Osteoblast (primary cell): ENCODE measurements at regions not wholly inside any gene's neighbourhood (a gene's known extent, or its start where the extent isn't known, plus 50 kb on each side); places are given as distances from the start of the nearest gene placed in this dataset.

Source experiments
- DNase-seq: peaks from one replicate; pipeline ENCODE4 v3.0.0; 2011; ENCODE audit warnings: low spot score, mixed read lengths; ENCODE audit not compliant: insufficient read length; ENCODE audit errors: missing footprints
- H2AFZ ChIP-seq: 2 replicates; pipeline ENCODE4 v1.6.0; 2011; ENCODE audit warnings: mild to moderate bottlenecking, low read length
- H3K27ac ChIP-seq: 2 replicates; pipeline ENCODE4 v1.5.1; 2011; ENCODE audit warnings: mild to moderate bottlenecking, low read depth, low read length, moderate library complexity
- H3K27me3 ChIP-seq: 2 replicates; pipeline ENCODE4 v1.6.0; 2012; ENCODE audit warnings: mild to moderate bottlenecking, control low read depth, inconsistent platforms, low read length, moderate library complexity; ENCODE audit not compliant: insufficient read depth
- H3K36me3 ChIP-seq: 2 replicates; pipeline ENCODE4 v1.5.1; 2011; ENCODE audit warnings: mild to moderate bottlenecking, low read length, control low read depth, moderate library complexity; ENCODE audit not compliant: insufficient read depth
- H3K4me1 ChIP-seq: 2 replicates; pipeline ENCODE4 v1.5.1; 2011; ENCODE audit warnings: mild to moderate bottlenecking, low read length, control low read depth, moderate library complexity; ENCODE audit not compliant: insufficient read depth
- H3K4me2 ChIP-seq: 2 replicates; pipeline ENCODE4 v1.6.0; 2011; ENCODE audit warnings: mild to moderate bottlenecking, low read length; ENCODE audit not compliant: insufficient read depth
- H3K4me3 ChIP-seq: fragments of 200-600 bp; sonication (generic); 3 replicates; pipeline ENCODE4 v1.5.1; 2012; ENCODE audit warnings: mild to moderate bottlenecking, low read length, inconsistent platforms; ENCODE audit not compliant: insufficient read depth
- H3K79me2 ChIP-seq: 2 replicates; pipeline ENCODE4 v1.6.0; 2012; ENCODE audit warnings: mild to moderate bottlenecking, low read length, control low read depth, inconsistent platforms; ENCODE audit not compliant: insufficient read depth
- H3K9me3 ChIP-seq: 2 replicates; pipeline ENCODE4 v1.5.1; 2011; ENCODE audit warnings: low read depth, low read length, control low read depth
- H4K20me1 ChIP-seq: 2 replicates; pipeline ENCODE4 v1.6.0; 2012; ENCODE audit warnings: mild to moderate bottlenecking, low read length, control low read depth; ENCODE audit not compliant: insufficient read depth
- CTCF ChIP-seq: IDR thresholded peaks from 2 replicates; pipeline ENCODE4 v1.5.1; 2011; ENCODE audit warnings: mild to moderate bottlenecking, low read depth, low read length, moderate library complexity; ENCODE audit errors: extremely low read depth

- H3K79me2 ChIP-seq = no peaks in the 10 kb centered on the region
- no peak overlapping the region for H3K4me3 ChIP-seq
- no peak for TF ChIP-seq CTCF
- no peaks in the 10 kb centered on the region for H3K9me3 ChIP-seq
- no peaks in the 10 kb centered on the region for H3K36me3 ChIP-seq
- no peak for DNase-seq
- peaks cover 55% of the 10 kb centered on the region for H3K4me1 ChIP-seq
- peaks cover 21% of the 10 kb centered on the region for H3K27me3 ChIP-seq
- H3K27ac ChIP-seq = peak overlapping the region; percentile 96
- H4K20me1 ChIP-seq = no peaks in the 10 kb centered on the region
- no peak overlapping the region for H2AFZ ChIP-seq
- peak overlapping the region; percentile 90 for H3K4me2 ChIP-seq
Observed at GRCh38 chr3:64460141-64460730, 227.6 kb downstream of the ADAMTS9 start.

- Histone ChIP-seq H3K4me1 (peaks cover 55% of the 10 kb centered on the region), H3K4me2 (peak overlapping the region; percentile 7), H4K20me1 (no peaks in the 10 kb centered on the region), H3K79me2 (no peaks in the 10 kb centered on the region), H3K27ac (peak overlapping the region; percentile 96), H2AFZ (no peak overlapping the region), H3K36me3 (no peaks in the 10 kb centered on the region), H3K4me3 (no peak overlapping the region), H3K27me3 (peaks cover 17% of the 10 kb centered on the region), H3K9me3 (no peaks in the 10 kb centered on the region)
- DNase-seq = no peak
- TF ChIP-seq CTCF = no peak
Observed at GRCh38 chr3:64459711-64460110, 228.1 kb downstream of the ADAMTS9 start.

- no peaks in the 10 kb centered on the region for H3K36me3 ChIP-seq
- no peak overlapping the region for H3K27ac ChIP-seq
- peaks cover 7% of the 10 kb centered on the region for H3K27me3 ChIP-seq
- no peak overlapping the region for H3K4me3 ChIP-seq
- no peak overlapping the region for H2AFZ ChIP-seq
- no peaks in the 10 kb centered on the region for H3K9me3 ChIP-seq
- no peak for TF ChIP-seq CTCF
- no peaks in the 10 kb centered on the region for H3K79me2 ChIP-seq
- H4K20me1 ChIP-seq = no peaks in the 10 kb centered on the region
- peaks cover 53% of the 10 kb centered on the region for H3K4me1 ChIP-seq
- DNase-seq = peak; percentile 62
- H3K4me2 ChIP-seq = peak overlapping the region; percentile 6
Observed at GRCh38 chr3:64457811-64458210, 230.0 kb downstream of the ADAMTS9 start.

- H3K4me1 ChIP-seq = peaks cover 41% of the 10 kb centered on the region
- H4K20me1 ChIP-seq = no peaks in the 10 kb centered on the region
- H3K4me2 ChIP-seq = no peak overlapping the region
- no peaks in the 10 kb centered on the region for H3K36me3 ChIP-seq
- peak; percentile 55 for DNase-seq
- no peaks in the 10 kb centered on the region for H3K9me3 ChIP-seq
- H2AFZ ChIP-seq = no peak overlapping the region
- H3K79me2 ChIP-seq = no peaks in the 10 kb centered on the region
- H3K27ac ChIP-seq = no peak overlapping the region
- peaks cover 11% of the 10 kb centered on the region for H3K27me3 ChIP-seq
- no peak overlapping the region for H3K4me3 ChIP-seq
- TF ChIP-seq CTCF = no peak
Observed at GRCh38 chr3:64456674-64457073, 231.1 kb downstream of the ADAMTS9 start.
